Stimulated activated CD8-positive, alpha-beta memory T cell treated with anti-CD3 and anti-CD28 coated beads, Interleukin-12 subunit alpha, Interleukin-12 subunit beta, amount 100 ng/mL, for 24 hours (primary cell): ENCODE measurements at regions not wholly inside any gene's neighbourhood (a gene's known extent, or its start where the extent isn't known, plus 50 kb on each side); places are given as distances from the start of the nearest gene placed in this dataset.

Experiments used
- DNase-seq: peaks from one replicate; pipeline ENCODE4 v3.0.0-alpha.2; 2020; ENCODE audit errors: extremely low read depth

DNA sequence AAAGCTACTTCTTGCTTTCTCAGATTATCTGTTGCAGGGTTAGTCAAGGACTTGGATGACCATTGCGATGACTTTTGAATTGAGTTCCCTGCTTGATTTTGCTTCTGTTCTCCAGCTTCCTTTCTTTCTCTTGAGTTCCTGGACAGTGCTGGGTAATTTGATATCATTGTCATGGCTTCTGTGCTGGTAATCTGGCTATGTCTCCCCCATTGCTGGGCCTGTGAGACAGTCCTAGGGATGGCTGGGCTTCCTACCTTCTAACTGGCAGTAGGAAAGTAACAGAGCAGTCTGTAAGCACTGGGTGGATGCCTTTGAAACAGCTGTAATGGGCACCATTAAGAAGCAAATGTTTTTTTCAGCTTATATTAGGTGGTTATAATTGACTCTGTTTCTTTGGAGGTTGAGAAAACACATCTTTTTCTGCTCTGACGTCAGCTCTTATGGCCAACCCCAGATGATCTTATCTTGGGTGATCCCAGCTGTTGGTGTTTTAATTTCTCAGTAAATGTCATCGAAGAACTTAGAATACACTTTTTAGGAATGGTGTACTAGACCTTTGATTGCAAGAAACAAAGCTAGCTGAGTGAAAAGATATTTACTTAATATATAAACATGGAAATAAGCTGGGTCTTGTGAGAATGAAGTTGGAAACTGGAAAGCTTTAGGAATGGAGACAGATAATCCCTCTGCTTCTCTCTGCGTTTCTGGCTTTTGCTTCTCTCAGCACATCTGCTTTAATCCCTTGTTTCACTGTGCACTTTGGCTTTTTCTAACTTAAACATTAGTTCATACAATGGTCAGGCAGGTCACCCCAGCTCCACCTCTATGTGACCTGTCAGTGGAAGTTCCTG lies 195.0 kb upstream of the MAN1A1 start:
- no peak for DNase-seq

DNA sequence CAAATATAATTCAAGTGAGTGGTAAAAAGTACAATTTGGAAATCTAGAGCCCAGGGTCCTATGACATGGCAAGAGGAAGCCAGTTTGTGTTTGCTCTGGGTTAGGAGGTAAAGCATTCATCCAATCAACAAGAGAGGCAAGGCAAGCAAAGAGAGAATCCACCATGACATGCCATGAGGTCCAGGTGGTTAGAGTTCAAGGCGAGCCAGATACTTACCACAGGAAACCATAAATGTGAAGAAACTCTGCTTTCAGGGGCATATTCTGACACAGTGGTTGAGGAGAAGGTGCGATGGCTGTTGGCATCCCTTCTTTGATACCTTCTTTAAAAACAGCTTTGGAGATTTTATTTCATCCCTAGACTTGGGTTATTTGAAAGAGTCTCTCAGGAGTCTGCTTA lies 193.8 kb upstream of the MAN1A1 start:
- no peak for DNase-seq

DNA sequence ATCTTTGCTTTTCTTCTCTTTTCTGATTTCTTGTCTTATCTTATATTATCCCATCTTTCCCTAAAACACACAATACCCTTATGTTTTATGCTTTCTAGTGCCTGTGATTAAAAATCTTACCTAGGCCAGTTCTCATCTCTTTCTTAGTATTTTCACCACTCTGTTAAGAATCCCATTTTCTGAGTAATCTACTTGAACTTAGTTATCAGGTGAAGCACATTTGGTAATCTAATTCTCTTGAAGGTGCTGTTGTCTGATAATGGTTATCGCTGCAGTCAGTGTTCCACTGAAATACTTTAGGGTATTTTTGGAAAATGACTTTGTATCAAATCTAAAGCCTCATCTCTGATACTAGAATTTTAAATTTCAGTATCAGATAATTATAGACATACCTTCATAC lies 192.5 kb upstream of the MAN1A1 start:
- no peak for DNase-seq

DNA sequence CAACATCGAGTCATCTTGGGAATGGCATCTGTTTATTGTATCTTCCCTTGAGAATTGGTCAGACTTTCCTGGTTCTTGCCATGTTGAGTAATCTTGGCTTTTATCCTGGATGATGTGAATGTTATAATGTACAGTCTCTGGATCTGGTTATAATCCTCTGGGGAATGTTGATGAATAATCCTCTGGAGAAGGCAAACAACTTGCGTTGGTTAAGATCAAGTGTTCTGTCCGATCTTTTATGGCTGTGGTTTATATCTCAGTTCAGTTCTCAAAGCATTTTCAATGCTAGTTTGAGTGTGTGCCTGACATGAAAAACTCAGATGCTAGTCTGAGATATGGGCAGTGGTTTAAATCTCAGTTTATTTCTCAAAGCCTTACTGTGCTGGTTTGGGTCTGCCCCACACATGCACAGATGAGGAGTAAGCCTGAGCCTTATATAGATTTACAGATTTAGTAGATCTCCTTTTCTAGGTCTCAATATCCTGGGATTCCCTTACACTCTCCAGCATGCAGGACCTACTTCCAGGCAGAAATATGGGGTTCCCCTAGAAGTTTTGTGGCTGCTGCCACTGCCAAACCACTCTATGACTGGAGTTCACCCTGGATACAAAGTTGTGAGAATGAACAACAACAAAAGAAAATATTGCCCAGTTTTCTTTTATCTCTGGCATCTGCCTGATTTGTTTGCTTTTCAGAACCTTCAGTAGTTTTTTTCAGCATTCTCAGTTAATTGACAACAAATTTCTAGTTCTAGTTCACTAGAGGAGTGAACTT lies 191.8 kb upstream of the MAN1A1 start:
- DNase-seq: no peak

DNA sequence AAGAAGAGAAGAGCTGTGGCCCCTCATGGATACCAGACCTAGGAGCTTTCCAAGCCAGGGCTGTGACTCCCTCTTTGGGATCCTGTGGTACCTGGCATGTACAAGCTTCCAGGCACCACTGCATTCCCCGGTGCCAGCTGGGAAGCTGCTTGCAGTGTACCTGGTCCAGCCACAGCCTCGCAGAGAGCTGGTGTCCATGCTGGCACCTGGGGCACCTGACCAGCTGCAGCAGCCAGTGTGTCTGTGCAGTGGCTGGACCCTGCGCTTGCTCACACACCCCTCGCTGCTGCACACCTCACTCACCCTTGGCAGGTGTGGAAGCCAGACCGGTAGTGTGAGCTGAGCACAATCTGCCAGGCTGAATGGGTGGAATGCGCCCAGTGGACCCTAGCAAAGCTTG lies 190.9 kb upstream of the MAN1A1 start:
- no peak for DNase-seq

DNA sequence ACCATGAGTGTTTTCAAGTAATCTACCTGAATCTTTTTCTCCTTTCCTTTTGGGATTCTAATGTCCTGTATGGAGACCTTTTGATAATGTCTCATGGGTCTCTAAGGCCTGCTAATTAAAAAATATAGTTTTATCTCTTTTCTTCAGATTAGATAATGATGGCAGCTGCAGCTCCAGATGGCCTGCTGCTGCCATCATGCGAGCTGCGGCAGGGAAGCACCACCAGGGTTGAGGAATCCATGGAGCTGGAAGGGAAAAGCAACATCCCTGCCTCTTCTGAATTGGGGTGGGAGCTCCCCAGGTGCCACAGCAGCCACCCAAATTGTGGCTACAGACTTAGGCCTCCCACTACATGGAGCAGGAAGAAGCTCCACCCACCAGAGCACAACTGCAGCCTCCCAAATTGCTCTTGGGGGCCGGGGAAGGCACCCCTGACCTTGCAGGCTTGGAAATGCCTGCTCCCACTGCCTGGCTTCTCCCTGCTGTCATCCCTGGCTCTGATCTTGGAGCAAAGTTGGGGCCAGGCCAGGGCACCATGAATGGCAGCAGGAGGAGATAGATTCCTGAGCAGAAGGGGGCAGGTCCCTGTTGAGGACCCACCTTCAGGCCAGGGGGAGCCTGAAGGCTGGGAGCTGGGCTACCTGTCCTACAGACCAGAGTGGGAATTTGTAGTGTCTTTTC lies 189.6 kb upstream of the MAN1A1 start:
- no peak for DNase-seq

DNA sequence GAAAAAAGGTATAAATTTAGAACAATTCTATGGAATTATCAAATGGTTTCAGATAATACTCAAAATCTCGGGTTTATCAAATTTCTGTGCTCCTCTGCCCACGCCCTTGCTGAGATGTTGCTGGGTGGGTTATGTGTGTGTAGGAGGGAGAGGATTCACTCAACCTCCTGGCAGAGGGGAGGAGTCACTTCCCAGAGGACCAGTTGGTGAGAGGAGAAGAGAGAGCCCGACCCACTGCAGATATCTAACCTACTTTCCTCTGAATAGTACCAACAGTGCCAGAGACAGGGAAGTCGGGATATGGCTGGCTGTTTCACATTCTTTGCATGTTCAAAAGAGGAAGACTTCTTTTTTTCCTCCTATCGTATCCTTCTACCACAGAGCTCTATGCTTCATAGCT lies 187.1 kb upstream of the MAN1A1 start:
- no peak for DNase-seq

DNA sequence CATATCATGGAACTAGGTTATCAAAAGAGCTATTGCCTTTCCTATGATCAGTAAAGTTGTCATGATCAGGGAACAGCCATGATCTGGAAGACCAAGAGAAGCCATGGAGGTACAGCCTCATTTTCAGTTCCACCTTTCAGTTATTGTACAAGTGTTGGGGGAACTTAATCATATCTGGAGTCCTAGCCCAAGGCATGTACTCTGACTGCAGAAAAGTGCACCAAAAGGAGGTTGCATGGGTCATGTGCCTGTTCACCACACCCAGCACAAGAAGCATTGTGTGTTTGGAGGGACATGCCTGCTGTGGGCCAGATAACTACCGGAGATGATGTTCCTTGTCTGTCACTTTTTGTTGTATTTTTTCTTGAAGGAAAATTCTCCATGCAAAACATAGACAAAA lies 185.8 kb upstream of the MAN1A1 start:
- no peak for DNase-seq

DNA sequence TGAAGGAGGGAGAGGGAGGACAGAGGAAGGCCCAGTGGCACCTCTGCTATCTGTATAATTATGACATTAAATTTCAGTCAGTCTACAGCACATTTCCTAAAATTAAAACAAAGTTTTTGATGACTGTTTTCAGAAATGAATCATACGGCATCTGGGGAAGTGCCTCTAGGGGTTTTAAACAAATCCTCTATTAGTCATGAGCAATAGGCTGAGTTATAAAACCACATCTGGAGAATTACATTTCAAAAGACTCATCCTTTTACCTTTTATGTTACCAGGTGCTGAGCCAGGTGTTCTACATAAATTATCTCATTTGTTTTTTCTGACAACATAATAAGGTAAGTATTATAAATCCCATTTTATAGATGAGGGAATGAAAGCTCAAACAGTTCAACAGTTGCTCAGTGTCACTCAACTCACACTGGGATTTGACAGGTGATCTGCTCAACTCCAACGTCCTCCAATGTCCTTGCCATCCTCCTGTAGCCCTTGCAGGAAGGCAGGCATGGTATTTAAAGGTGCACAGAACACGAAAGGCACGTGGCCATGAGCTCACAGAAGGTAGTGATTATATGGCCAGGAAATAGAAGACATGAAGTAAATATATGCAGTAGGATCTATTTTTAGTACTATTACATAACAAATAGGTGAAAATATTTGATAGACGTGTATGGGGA lies 184.2 kb upstream of the MAN1A1 start:
- no peak for DNase-seq

DNA sequence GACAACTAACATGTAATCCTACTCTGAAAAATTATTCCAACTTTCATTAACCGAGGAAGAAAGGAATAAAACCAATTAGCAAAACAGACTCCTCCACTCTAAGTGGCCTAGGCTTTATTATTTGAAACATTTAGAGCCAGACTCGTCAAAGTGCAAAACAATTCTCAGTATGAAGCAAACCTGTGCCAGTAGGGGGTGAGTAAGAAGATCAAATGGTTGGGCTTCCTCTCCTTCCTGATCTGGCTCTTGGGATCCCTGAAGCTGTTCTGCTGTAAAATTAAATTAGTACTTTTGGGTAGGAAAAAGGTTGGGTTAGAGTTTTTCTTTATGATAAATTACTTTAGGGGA lies 177.6 kb upstream of the MAN1A1 start:
- DNase-seq: no peak

DNA sequence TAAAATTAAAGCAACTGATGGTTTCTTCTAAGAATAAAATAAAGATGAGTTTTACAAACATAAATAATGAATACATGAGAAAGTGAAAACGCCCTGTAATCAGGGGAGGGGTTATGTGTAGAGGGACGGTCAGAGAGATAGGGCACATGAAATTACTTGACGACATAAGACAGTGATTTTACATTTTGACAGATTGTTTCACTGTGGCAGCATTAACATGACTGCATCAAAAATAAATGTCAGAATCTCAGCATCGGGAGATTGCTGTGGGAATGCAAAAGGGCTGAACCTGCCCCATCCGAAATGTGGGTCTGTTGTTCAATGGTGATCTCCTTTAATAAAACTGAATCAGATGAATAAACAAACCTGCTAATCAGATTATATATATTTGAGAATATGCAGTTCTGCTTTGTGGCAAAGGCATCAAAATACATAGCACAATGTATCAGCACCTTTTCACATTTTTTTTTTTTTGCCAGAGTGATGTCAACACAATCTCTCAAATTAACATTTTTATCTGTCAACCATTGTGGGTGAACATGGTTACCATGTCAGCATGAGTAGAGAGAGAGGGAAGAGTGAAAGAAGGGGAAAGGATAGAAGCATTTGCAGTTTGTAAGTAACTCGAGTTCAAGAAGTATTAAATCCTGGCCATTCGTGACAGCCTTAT lies 177.1 kb upstream of the MAN1A1 start:
- DNase-seq: no peak

DNA sequence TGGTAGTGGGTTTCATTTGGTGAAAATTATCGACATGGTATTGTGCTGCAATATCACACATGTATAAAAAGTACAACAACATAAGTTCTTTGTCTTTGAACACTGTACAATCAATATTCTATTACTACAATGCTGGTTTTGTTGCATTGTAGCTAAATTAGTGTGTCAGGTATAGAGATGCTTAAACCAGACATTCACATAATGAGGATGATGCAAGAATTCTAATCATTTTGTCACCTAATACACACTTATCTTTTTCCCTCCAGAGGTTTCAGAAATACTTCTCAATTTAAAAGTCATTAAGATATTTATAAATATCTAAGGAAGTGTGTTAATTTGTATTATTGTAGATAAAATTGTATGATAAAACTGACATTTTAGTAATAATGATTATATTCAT lies 174.8 kb upstream of the MAN1A1 start:
- no peak for DNase-seq

DNA sequence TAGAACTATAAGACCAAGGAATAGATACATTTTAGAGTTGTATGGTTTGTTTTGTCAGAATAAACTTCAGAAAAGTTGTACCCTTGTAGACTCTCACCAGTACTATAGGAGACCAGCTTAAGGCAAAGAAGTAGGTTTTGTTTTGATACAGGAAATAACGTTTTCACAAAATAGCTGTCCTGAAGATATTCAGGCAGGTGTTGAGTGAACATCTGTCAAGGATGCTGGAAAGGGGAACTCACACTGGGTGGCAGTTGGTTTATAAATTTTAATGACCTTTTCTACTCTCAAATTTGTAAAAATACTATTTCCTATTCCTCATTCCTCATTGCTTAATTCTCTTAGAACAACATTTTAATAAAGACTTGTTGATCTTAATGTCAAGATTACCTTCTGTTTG lies 174.0 kb upstream of the MAN1A1 start:
- DNase-seq: no peak

DNA sequence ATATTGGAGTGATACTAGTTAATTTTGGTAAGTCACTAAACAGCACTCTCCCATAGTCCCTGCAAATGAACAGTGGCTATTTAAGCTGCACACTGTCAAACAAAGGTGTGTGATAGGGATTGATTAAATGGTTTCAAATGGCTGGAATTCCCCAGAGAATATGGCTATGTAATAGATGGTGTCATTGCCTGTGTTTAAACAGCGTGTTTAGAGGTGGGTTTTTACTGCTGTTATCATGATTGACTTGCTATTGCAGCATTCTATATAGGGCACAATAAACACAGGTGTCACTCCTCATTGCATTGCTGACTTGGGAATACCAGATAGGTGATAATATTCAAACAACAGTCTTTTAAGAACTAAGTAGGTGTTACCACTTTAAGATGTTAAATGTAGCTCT lies 171.7 kb upstream of the MAN1A1 start:
- no peak for DNase-seq

DNA sequence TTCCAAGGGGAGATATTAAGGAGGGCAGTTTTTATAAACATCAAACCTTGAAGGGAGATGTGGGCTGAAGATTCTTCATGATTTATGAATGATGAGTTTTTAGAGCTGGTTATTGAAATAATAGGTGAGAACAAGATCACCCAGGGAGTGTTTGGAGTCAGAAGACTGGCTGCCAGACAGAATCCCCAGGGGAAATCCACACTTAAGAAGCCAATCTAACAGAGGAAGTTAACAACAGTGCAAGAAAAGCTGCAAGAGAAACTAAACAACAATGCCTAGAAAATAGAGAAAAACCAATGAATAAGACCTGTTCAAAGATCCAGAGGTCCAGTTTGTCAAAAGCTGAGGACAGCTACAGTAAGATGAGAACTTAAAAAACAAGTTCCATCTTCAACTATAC lies 167.9 kb upstream of the MAN1A1 start:
- DNase-seq: no peak

DNA sequence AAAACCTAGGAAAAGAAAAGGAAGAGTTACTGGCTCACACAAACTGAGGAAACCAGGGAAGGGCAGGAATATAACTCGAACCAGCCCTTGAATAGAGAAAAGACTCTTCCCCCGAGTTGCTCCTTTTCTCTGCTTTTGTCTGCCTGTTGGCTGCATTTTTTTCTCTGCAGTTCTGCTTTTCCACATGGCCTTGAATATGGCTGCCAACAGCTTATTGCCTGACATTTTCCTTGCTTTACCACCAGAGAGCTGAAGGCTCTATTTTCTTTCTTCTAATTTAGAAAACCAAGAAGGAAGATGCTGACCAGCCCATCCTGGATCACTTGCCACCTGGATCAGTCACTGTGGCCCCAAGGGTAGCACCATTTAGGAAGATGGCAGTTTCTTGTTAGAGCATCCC lies 164.8 kb upstream of the MAN1A1 start:
- no peak for DNase-seq

DNA sequence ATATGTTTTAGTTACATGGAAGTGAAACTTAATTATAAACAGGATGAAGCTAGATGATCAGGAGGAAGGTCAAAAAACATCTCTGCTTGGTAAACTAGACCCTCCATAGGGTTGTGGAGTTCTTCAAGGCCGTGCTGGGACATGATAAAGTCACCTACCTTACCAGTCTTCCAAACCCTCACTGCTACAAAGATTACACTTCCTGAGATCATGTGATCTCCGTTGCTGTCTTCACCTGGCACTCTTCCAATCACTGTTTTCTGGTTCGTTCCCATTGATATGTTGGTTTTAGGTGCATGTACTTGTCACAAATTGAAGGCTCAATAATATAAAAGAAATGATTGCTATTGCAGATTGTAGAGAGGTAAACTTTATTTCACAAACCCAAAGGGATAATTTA lies 161.5 kb upstream of the MAN1A1 start:
- no peak for DNase-seq

DNA sequence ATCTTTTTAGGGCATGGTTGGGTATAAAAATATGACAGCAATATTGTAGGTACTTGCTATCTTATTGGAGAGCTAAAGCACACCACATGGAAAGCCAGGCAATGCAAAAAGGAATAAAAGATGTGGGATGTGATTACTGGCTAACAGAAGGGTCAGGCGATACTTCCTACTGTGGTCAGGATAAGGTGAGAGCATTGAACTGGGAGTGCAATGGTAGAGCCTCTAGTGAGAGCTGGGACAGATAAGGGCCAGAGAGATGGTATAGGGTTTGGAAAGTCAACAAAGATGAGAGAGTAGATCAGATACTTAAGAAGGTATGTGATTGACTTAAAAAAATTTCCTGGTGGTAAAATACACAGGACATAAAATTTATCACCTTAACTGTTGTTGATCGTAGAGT lies 160.7 kb upstream of the MAN1A1 start:
- DNase-seq: no peak

DNA sequence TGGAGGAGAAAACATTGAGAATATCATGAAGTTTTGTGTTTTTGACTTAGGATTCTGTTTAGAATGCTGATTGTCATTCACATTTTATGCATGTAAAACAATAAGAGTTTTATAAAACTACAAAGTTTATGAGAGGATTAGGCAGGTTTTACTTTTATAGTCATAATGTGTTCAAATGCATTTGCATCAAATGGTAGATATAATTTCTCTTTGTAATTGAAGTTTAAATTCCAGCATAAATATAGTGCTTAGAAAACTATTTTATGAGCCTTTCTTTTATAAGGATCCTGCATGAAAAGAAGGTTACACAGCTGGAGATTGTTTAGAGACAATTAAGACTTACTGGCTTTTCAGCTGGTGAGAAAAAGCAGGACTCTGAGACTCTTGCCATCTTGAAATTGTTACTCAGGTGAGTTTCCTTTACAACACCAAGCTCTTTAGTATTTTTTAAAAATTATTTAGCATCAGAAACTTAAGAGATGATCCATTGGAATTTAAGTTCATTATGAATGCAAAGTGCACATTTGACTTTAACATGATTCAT lies 157.1 kb upstream of the MAN1A1 start:
- no peak for DNase-seq

DNA sequence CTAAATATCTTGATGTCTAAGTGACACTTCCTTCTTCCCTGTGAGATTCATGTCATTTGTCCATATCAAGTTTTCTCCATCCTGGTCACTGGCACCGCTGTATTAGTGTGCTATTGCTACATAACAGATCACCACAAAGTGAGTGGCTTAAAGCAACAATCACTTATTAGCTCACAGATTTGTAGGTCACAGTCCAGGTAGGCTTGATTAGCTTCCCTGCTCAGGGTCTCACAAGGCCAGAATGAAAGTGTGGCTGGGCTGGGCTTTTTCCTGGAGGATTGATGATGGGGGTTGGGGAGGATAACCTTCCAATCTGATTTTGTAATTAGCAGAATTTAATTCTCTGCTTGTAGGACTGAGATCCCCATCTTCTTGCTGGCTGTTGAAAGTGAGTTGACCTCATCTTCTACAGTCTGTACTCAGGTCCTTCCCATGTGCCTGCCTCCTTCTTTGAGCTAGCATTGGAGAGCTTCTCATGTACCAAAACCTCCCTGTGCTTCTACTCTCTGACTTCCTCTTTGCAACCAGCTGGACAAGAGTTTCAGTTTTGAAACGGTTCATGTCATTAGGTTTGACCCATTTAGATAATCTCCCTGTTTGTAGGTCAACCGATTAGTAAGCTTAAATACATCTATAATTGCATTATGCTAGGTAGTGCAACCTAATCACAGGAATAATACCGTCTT lies 152.4 kb upstream of the MAN1A1 start:
- DNase-seq: no peak

DNA sequence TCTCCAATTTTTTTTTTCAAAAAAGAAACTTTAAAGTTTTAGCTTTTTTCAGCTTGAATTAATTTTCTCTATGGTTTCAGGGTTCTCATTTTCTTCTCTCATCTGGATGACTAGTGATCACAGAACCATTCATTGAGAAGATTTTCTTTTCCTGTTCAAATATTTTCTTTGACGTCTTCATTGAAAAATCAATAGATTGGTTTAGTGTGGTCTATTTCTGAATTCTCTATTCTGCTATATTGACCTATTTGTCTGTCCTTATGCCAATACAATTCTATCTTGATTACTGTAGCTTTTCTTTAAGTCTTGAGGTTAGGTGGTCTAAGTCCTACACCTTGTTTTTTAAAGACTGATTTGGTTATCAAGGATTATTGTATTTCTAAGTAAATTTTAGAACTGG lies 150.2 kb upstream of the MAN1A1 start:
- DNase-seq: no peak
